ENCODE measurements at regions not wholly inside any gene's neighbourhood (a gene's known extent, or its start where the extent isn't known, plus 50 kb on each side); places are given as distances from the start of the nearest gene placed in this dataset.

- CTCF ChIA-PET: interaction anchor here (0.6 kb wide), 2 partner anchors 36 to 1579 kb away, joined by 3 to 5 read pairs; no protein-coding TSS in a partner anchor
- TF ChIP-seq, protein P1, sequence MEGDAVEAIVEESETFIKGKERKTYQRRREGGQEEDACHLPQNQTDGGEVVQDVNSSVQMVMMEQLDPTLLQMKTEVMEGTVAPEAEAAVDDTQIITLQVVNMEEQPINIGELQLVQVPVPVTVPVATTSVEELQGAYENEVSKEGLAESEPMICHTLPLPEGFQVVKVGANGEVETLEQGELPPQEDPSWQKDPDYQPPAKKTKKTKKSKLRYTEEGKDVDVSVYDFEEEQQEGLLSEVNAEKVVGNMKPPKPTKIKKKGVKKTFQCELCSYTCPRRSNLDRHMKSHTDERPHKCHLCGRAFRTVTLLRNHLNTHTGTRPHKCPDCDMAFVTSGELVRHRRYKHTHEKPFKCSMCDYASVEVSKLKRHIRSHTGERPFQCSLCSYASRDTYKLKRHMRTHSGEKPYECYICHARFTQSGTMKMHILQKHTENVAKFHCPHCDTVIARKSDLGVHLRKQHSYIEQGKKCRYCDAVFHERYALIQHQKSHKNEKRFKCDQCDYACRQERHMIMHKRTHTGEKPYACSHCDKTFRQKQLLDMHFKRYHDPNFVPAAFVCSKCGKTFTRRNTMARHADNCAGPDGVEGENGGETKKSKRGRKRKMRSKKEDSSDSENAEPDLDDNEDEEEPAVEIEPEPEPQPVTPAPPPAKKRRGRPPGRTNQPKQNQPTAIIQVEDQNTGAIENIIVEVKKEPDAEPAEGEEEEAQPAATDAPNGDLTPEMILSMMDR (IDR thresholded peaks at IDR 0.05; ENCODE audit: unreplicated experiment): peak; percentile 68
- Mint-ChIP-seq H3K4me1 (ENCODE audit: low read depth, unreplicated experiment) (no peaks in the 10 kb centered on the region), H3K27ac (ENCODE audit: unreplicated experiment) (no peak overlapping the region), H3K4me3 (ENCODE audit: low read depth, unreplicated experiment) (no peak overlapping the region), H3K9me3 (ENCODE audit: low read depth, unreplicated experiment) (no peaks in the 10 kb centered on the region), H3K36me3 (ENCODE audit: insufficient read depth, unreplicated experiment) (no peaks in the 10 kb centered on the region), H3K27me3 (ENCODE audit: unreplicated experiment) (no peaks in the 10 kb centered on the region)
- peak; percentile 71 for DNase-seq
- no TSS peak for BruUV-seq (replicated peaks)
- intact Hi-C loops (cut with micrococcal nuclease; ENCODE audit: unreplicated experiment): loop anchor here (5.0 to 10.0 kb wide), 3 partner anchors 154 to 252 kb away; no protein-coding TSS in a partner anchor
Measured at GRCh38 chr3:118628704-118629341, 405.8 kb downstream of the IGSF11 start.

- CTCF ChIA-PET: interaction anchor here (0.6 kb wide), 1 partner anchor 35 kb away, joined by 5 read pairs; no protein-coding TSS in a partner anchor
- DNase-seq: no peak
- Mint-ChIP-seq H3K36me3 (ENCODE audit: insufficient read depth, unreplicated experiment) (no peaks in the 10 kb centered on the region), H3K9me3 (ENCODE audit: low read depth, unreplicated experiment) (no peaks in the 10 kb centered on the region), H3K4me1 (ENCODE audit: low read depth, unreplicated experiment) (no peaks in the 10 kb centered on the region), H3K4me3 (ENCODE audit: low read depth, unreplicated experiment) (no peak overlapping the region), H3K27ac (ENCODE audit: unreplicated experiment) (no peak overlapping the region), H3K27me3 (ENCODE audit: unreplicated experiment) (no peaks in the 10 kb centered on the region)
- no TSS peak for BruUV-seq (replicated peaks)
- TF ChIP-seq, protein P1 (IDR thresholded peaks at IDR 0.05; ENCODE audit: unreplicated experiment): no peak
- intact Hi-C loops (cut with micrococcal nuclease; ENCODE audit: unreplicated experiment): loop anchor here (5.0 to 10.0 kb wide), 3 partner anchors 155 to 253 kb away; no protein-coding TSS in a partner anchor
Measured at GRCh38 chr3:118629821-118630220, 404.8 kb downstream of the IGSF11 start.

GRCh38 chr3:118635711-118636110 is 398.9 kb downstream of the IGSF11 start:
- CTCF ChIA-PET: interaction anchor here (0.6 kb wide), 1 partner anchor 525 kb away, joined by 3 read pairs; no protein-coding TSS in a partner anchor
- no TSS peak for BruUV-seq (replicated peaks)
- peaks cover 29% of the 10 kb centered on the region for H3K27me3 Mint-ChIP-seq (ENCODE audit: unreplicated experiment)
- H3K4me1 Mint-ChIP-seq (ENCODE audit: low read depth, unreplicated experiment): peaks cover 11% of the 10 kb centered on the region
- H3K36me3 Mint-ChIP-seq (ENCODE audit: insufficient read depth, unreplicated experiment): no peaks in the 10 kb centered on the region
- no peaks in the 10 kb centered on the region for H3K9me3 Mint-ChIP-seq (ENCODE audit: low read depth, unreplicated experiment)
- no peak overlapping the region for H3K27ac Mint-ChIP-seq (ENCODE audit: unreplicated experiment)
- no peak for DNase-seq
- intact Hi-C loops (cut with micrococcal nuclease; ENCODE audit: unreplicated experiment): no loop called here
- TF ChIP-seq, protein P1 (IDR thresholded peaks at IDR 0.05; ENCODE audit: unreplicated experiment): no peak
- no peak overlapping the region for H3K4me3 Mint-ChIP-seq (ENCODE audit: low read depth, unreplicated experiment)

GRCh38 chr3:118636841-118637240 is 397.8 kb downstream of the IGSF11 start:
- H3K27me3 Mint-ChIP-seq (ENCODE audit: unreplicated experiment): peaks cover 36% of the 10 kb centered on the region
- intact Hi-C loops (cut with micrococcal nuclease; ENCODE audit: unreplicated experiment): no loop called here

More at GRCh38 chr3:118636841-118637240, 397.8 kb downstream of the IGSF11 start:
- DNase-seq: peak; percentile 27
- H3K4me1 Mint-ChIP-seq (ENCODE audit: low read depth, unreplicated experiment): peaks cover 11% of the 10 kb centered on the region
- H3K4me3 Mint-ChIP-seq (ENCODE audit: low read depth, unreplicated experiment): no peak overlapping the region
- H3K27ac Mint-ChIP-seq (ENCODE audit: unreplicated experiment): no peak overlapping the region
- CTCF ChIA-PET: interaction anchor here (0.6 kb wide), 1 partner anchor 664 kb away, joined by 4 read pairs; no protein-coding TSS in a partner anchor
- TF ChIP-seq, protein P1 (IDR thresholded peaks at IDR 0.05; ENCODE audit: unreplicated experiment): no peak
- no peaks in the 10 kb centered on the region for H3K36me3 Mint-ChIP-seq (ENCODE audit: insufficient read depth, unreplicated experiment)
- BruUV-seq (replicated peaks): no TSS peak
- no peaks in the 10 kb centered on the region for H3K9me3 Mint-ChIP-seq (ENCODE audit: low read depth, unreplicated experiment)
